Cardiac muscle cell (in vitro differentiated cells and primary cell): ENCODE measurements at regions not wholly inside any gene's neighbourhood (a gene's known extent, or its start where the extent isn't known, plus 50 kb on each side); places are given as distances from the start of the nearest gene placed in this dataset.

Experiments
- DNase-seq, 2 donors: peaks; one replicate each; pipeline versions ENCODE4 v3.0.0 to v3.0.0-alpha.2; 2010 to 2017; ENCODE audit warnings: low read depth in 1 of 2, low spot score in 1 of 2
- H3K27ac ChIP-seq: fragments of 200-600 bp; sonication (generic); 2 replicates; pipeline ENCODE4 v1.5.1; 2016
- H3K27me3 ChIP-seq: fragments of 200-600 bp; sonication (generic); 2 replicates; pipeline ENCODE4 v1.6.0; 2016; ENCODE audit warnings: control low read depth
- H3K36me3 ChIP-seq: fragments of 200-600 bp; sonication (generic); 2 replicates; pipeline ENCODE4 v1.5.1; 2016; ENCODE audit warnings: control low read depth
- H3K4me1 ChIP-seq: fragments of 200-600 bp; sonication (generic); 2 replicates; pipeline ENCODE4 v1.8.1; 2017; ENCODE audit warnings: low read depth, mild to moderate bottlenecking, mixed run types
- H3K4me3 ChIP-seq: fragments of 200-600 bp; sonication (generic); 2 replicates; pipeline ENCODE4 v1.5.1; 2016; ENCODE audit warnings: mild to moderate bottlenecking
- H3K9me3 ChIP-seq: fragments of 200-600 bp; sonication (generic); 2 replicates; pipeline ENCODE4 v1.5.1; 2017; ENCODE audit warnings: low read depth, mild to moderate bottlenecking, control low read depth
- CTCF ChIP-seq: IDR thresholded peaks from 2 replicates; pipeline ENCODE4 v1.5.1; 2012; ENCODE audit warnings: low read depth, mild to moderate bottlenecking, low read length

- H3K27ac ChIP-seq = no peak overlapping the region
- no peak for DNase-seq
- no peaks in the 10 kb centered on the region for H3K36me3 ChIP-seq
- no peaks in the 10 kb centered on the region for H3K9me3 ChIP-seq
- no peak for TF ChIP-seq CTCF
- no peaks in the 10 kb centered on the region for H3K27me3 ChIP-seq
- H3K4me1 ChIP-seq = no peaks in the 10 kb centered on the region
- no peak overlapping the region for H3K4me3 ChIP-seq
Measured at GRCh38 chr4:64174247-64174882, 234.9 kb downstream of the TECRL start.

GRCh38 chr4:64166365-64166764 lies 242.9 kb downstream of the TECRL start:
- H3K9me3 ChIP-seq = no peaks in the 10 kb centered on the region
- no peak overlapping the region for H3K27ac ChIP-seq
- no peaks in the 10 kb centered on the region for H3K4me1 ChIP-seq
- H3K36me3 ChIP-seq = no peaks in the 10 kb centered on the region
- H3K27me3 ChIP-seq = no peaks in the 10 kb centered on the region
- DNase-seq = no peak
- TF ChIP-seq CTCF = no peak
- no peak overlapping the region for H3K4me3 ChIP-seq

- DNase-seq = peak; percentile 68 to 78
- Histone ChIP-seq H3K9me3 (no peaks in the 10 kb centered on the region), H3K27ac (no peak overlapping the region), H3K36me3 (no peaks in the 10 kb centered on the region), H3K4me3 (no peak overlapping the region), H3K4me1 (no peaks in the 10 kb centered on the region), H3K27me3 (no peaks in the 10 kb centered on the region)
- peak; percentile 71 for TF ChIP-seq CTCF
Measured at GRCh38 chr4:64158648-64159326, 250.5 kb downstream of the TECRL start.

GRCh38 chr4:64157397-64157796 lies 251.9 kb downstream of the TECRL start:
- DNase-seq = no peak
- no peak overlapping the region for H3K4me3 ChIP-seq
- H3K27ac ChIP-seq = no peak overlapping the region
- H3K4me1 ChIP-seq = no peaks in the 10 kb centered on the region
- no peaks in the 10 kb centered on the region for H3K36me3 ChIP-seq
- no peaks in the 10 kb centered on the region for H3K27me3 ChIP-seq
- H3K9me3 ChIP-seq = no peaks in the 10 kb centered on the region
- no peak for TF ChIP-seq CTCF

GRCh38 chr4:64156253-64156652 lies 253.0 kb downstream of the TECRL start:
- H3K27me3 ChIP-seq = no peaks in the 10 kb centered on the region
- H3K36me3 ChIP-seq = no peaks in the 10 kb centered on the region
- no peak for DNase-seq
- no peak for TF ChIP-seq CTCF
- no peaks in the 10 kb centered on the region for H3K4me1 ChIP-seq
- H3K9me3 ChIP-seq = no peaks in the 10 kb centered on the region
- H3K27ac ChIP-seq = no peak overlapping the region
- no peak overlapping the region for H3K4me3 ChIP-seq
